Suprapubic skin (tissue), 3 donors: ENCODE measurements at regions not wholly inside any gene's neighbourhood (a gene's known extent, or its start where the extent isn't known, plus 50 kb on each side); places are given as distances from the start of the nearest gene placed in this dataset.

ENCODE experiments used
- CTCF ChIP-seq, 2 donors: fragments of 200-600 bp in 1 of 2; fragments of 450-650 bp in 1 of 2; sonication (generic) in 1 of 2; IDR thresholded peaks; one replicate each; pipeline ENCODE4 v1.5.1; 2016 to 2019; ENCODE audit warnings: antibody characterized with exemption in 2 of 2, mild to moderate bottlenecking in 1 of 2, moderate library complexity in 1 of 2
- EP300 ChIP-seq: sonication (generic); formaldehyde crosslinking; IDR thresholded peaks from one replicate; pipeline ENCODE4 v1.6.1; 2017; ENCODE audit warnings: antibody characterized with exemption
- POLR2A ChIP-seq, 2 donors: fragments of 450-650 bp; IDR thresholded peaks; one replicate each; pipeline ENCODE4 v1.6.1; 2017; ENCODE audit warnings: antibody characterized with exemption in 2 of 2, mild to moderate bottlenecking in 2 of 2, moderate library complexity in 2 of 2

- TF ChIP-seq CTCF (IDR thresholded peaks at IDR 0.05) (no peak), POLR2A (IDR thresholded peaks at IDR 0.05) (no peak), EP300 (no peak)
These were observed 340.8 kb downstream of the CTTN start for GRCh38 chr11:70739091-70739490.
